Suppressor macrophage treated with lipopolysaccharide for 4 hours (primary cell): ENCODE measurements at regions not wholly inside any gene's neighbourhood (a gene's known extent, or its start where the extent isn't known, plus 50 kb on each side); places are given as distances from the start of the nearest gene placed in this dataset.
A peak's percentile ranks its signal among the peaks of the same experiment; 100 is the strongest.
"Not testable (repeated sequence)": the region's sequence is repeated elsewhere in the genome, so short reads cannot be mapped to it uniquely, and the experiment has no call there.

ENCODE experiments used
- DNase-seq: peaks from one replicate; pipeline ENCODE4 v3.0.0-alpha.2; 2020

DNA sequence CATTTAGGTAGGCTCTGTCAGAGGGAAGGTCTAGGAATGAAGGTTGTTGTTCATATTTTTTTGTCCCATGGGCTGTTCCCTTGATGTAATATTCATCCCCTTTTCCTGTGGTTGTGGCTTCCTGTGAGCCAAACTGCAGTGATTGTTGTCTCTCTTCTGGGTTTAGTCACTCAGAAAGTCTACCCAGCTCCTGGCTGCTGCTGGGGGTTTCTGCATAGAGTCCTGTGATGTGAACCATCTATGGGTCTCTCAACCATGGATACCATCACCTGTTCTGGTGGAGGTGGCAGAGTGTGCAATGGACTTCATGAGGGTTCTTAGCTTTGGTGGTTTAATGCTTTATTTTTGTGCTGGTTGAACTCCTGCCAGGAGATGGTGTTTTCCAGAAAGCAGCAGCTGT lies 122.8 kb downstream of the ZC4H2 start:
- DNase-seq: no peak

GRCh38 chrX:64850371-64851082 lies 125.7 kb downstream of the ZC4H2 start:
- DNase-seq: no peak

DNA sequence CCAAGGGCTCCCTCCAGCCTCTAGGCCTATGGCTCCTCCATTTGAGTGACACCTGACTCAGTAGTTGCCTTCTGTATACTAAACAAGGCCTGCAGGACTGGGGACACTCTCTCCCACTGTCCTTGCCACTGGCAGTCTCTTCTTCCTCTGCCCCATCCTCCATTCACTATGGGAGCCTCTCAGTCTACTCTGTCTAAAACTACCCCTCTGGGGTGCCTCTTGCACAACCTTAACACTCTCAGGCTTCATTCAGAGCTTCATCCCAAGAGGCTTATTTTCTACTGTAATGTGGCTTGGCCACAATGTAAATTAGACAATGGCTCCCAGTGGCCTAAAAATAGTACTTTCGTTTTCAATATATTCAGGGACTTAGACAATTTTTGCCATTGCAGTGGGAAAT lies 133.0 kb downstream of the ZC4H2 start:
- DNase-seq: no peak

DNA sequence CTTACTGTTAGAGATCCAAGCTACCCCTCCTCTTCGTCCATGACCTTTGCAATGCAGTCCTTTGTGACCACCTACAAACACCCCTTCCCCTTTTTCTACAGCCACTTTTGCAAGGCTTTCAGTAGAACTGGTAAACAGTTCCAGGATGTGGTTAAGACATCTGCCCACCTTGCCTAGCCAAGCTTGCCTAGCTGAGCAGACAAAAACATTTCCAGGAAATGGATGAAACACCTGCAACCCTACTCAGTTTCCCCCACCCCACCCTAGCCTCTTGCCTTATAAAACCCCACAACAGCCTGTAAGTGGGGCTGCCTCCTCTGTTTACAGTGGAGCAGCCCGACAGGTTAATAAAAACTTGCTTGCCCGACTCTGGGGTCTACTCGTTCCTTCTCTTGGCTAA lies 133.8 kb downstream of the ZC4H2 start:
- DNase-seq: no peak

GRCh38 chrX:64805683-64806082 lies 170.6 kb downstream of the ZC4H2 start:
- no peak for DNase-seq

- no peak for DNase-seq
These were observed 183.5 kb downstream of the ZC4H2 start for GRCh38 chrX:64792598-64793337.

DNA sequence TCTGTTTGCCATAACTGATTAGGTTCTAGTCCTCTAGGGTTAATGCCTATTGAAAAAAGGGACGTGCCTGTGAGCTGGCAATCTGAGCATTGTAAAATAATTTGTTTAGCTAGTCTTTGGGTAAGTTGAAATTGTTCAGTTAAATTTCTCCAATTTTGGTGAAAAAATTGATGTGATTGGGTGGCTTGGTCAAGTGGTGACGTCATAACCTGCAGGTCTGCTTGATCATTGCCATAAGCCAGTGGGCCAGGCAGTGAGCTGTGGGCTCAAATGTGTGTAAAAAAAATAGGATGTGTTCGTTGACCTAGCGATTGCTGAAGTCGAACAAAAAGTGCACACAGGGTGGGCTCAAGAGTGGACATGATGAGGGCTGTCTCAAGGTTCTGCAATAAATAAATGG lies 193.3 kb downstream of the ZC4H2 start:
- no peak for DNase-seq

- no peak for DNase-seq
These were observed 218.2 kb downstream of the ZC4H2 start for GRCh38 chrX:64758047-64758446.

GRCh38 chrX:64739792-64740378 lies 236.4 kb downstream of the ZC4H2 start:
- no peak for DNase-seq

DNA sequence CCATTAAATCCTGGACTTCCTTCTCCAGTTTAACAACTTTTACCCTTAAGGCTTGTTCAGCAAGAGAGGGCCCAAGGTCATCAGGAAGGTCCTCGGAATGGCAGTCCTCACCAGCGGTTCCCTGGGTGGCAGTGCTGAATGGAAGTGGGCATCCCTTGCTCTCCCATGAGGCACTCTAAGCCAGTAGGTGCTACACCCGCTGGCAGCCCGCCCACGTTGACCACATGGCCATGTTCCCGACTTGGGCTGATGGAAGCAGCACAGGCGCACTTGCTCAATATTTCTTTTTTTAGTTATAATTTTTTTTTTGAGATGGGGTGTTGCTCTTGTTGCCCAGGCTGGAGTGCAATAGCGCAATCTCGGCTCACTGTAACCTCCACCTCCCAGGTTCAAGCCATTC lies 277.9 kb downstream of the ZC4H2 start:
- no peak for DNase-seq

DNA sequence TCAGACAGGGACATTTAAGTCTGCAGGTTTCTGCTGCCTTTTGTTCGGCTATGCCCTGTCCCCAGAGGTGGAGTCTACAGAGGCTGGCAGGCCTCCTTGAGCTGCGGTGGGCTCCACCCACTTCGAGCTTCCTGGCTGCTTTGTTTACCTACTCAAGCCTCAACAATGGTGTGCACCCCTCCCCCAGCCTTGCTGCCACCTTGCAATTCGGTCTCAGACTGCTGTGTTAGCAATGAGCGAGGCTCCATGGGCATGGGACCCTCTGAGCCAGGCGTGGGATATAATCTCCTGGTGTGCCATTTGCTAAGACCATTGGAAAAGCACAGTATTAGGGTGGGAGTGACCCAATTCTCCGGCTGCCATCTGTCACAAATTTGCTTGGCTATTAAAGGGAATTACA lies 280.9 kb downstream of the ZC4H2 start:
- not testable (repeated sequence) for DNase-seq

- DNase-seq: no peak
These were observed 267.6 kb upstream of the MTMR8 start for GRCh38 chrX:64662876-64663275.

DNA sequence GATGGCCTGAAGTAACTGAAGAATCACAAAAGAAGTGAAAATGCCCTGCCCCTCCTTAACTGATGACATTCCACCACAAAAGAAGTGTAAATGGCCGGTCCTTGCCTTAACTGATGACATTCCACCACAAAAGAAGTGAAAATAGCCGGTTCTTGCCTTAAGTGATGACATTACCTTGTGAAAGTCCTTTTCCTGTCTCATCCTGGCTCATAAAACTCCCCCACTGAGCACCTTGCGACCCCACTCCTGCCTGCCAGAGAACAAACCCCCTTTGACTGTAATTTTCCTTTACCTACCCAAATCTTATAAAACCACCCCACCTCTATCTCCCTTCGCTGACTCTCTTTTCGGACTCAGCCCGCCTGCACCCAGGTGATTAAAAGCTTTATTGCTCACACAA lies 262.0 kb upstream of the MTMR8 start:
- DNase-seq: not testable (repeated sequence)

DNA sequence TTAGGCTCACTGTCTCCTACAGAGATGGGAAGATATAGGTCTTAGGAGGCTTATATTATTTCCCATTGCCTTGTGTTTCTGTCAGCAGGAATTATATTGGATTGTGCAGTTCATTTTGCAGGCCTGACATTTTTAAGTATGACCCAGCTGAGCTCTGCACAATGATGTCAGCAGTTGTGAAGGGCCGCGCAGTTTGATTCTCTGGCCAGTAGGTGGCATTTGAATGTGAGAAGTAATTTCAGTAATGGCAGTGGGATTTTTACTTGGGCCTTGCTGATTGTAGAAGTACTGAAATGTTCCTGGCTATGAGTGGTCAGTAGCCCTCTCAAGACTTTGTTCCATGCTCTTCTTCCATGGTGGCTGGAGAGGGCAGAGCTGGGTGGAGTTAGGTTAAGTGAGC lies 247.2 kb upstream of the MTMR8 start:
- DNase-seq: peak; percentile 1
